HG03457 (cell line): ENCODE measurements at regions not wholly inside any gene's neighbourhood (a gene's known extent, or its start where the extent isn't known, plus 50 kb on each side); places are given as distances from the start of the nearest gene placed in this dataset.
A peak's percentile ranks its signal among the peaks of the same experiment; 100 is the strongest.

Source experiments
- ATAC-seq: cut with Tn5 transposase; IDR thresholded peaks from one replicate; pipeline ENCODE4 v1.9.1; 2021; ENCODE audit warnings: moderate number of reproducible peaks; ENCODE audit not compliant: unreplicated experiment

DNA sequence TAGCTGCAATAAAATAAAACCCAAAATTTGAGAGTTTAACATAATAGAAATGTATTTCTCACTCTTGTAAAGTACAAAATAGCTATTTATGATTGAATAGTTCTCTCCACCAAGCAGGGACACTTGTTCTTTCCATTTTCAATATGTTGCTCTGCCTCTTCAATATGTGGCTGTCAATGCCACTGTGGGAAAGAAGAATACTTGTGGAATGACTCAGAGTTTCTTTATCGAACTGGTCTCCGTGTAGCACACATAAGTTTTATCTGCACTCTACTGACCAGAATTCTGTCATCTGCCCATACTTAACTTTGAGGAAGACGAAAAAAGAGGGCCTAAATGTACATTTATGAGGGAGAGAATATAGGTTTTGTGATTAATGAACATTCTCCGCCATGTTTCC is 256.9 kb downstream of the ATXN7L3B start:
- no peak for ATAC-seq

DNA sequence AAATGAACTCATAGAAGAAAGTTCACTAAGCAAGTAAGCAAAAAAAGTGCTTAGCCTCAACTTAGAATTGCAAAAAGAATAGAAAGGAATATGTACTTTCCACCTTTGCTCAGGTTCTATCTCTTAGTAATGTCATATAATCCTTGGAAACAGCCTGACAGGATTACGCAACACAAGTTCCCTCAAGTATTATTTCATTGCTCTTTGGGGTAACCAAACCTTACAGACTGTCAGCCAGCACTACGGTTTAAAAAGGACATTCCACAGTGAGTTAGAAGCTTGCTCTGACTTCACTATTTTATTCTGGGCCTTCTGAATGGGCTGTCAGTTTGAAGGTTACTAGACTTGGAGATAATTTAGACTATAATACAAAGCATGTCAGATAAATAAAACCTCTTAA is 264.0 kb downstream of the ATXN7L3B start:
- no peak for ATAC-seq

DNA sequence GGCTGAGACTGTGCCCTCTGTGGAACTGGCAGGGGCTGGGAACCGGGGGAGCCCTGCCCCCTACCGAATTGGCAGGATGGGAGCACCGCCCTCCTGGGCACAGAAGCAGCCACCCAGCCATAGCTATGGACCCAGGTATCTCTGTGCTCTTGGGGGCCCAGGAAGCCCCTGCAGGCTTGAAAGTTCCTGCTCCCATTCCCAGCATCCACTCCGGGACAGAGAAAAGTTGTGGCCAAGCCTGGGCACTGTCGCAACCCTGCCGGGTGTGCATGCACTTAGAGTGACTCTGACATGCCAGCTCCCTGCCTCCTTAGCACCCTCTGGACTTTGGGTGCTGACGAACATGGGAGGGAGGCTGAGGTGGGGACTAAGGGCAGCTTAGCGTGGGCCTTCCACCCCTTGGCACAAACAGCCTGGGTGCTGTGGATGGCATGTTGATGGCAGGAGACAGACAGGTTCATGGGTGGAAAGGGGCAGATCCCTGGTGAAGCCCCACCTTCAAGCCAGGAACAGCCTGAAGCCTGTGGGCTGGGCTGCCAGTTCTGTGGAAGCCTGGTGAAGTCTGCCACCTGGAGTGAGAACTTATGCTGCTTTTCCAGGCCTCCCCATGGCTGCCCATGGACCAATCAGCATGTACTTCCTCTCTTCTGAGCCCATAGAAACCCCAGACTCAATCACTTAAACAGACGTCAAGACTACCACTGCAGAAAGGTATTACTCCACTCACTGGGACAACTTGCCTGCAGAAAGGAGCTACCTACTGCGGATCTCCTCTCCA is 279.0 kb downstream of the ATXN7L3B start:
- no peak for ATAC-seq

DNA sequence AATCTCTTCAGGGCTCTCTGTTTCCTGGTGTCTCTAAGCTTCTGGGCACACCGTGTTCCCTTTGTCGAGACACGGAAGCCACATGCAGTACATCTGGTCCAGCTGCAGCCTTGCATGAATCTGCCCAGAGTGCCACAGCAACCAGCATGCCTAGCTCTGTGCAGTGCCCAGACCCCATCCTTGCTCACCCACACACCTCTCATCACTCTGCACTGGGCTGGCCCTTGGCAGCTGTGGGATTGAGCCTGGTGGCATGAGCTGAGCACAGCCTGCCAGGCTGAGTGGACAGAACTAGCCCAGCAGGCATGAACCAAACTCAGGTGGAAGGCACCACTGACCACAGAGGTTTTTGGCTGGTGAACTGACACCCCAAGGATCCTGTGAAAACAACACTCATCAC is 279.9 kb downstream of the ATXN7L3B start:
- ATAC-seq: no peak

DNA sequence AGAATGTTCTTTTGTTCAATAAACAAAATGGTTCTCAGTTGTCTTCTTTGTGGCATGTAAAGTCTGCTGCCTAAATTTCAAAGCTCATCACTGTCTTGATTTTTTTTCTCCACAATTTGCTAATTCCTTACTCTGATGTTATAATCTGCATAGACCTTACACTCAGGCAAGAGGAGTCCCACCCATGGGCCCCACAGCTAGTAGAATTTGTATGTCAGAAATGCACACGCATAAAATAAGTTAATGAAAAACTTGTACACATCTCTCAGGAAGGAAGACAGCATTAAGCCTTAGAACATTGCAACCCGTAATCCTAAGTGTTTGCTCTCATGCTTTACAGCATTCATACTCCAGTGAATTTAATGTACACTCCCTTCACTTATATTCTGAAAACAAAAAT is 280.8 kb downstream of the ATXN7L3B start:
- no peak for ATAC-seq

DNA sequence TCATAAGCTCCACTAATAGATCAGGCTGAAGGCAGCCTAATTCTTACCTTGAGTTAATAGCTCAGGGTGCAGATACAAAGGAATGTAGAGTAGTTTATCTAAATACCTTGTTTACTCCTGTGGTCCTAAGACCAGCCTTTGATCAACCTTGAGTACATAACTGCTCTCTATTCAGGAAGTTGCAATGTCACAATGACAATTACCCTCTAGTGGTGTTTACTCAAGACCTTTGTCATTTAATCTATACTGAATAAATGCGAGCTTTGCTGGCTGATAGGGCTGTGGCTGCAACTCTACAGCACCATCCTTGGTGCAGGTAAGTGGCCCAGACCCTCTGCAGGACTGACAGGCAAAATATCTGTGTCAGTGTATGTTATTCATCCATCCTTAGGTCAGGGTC is 282.7 kb downstream of the ATXN7L3B start:
- ATAC-seq: no peak

DNA sequence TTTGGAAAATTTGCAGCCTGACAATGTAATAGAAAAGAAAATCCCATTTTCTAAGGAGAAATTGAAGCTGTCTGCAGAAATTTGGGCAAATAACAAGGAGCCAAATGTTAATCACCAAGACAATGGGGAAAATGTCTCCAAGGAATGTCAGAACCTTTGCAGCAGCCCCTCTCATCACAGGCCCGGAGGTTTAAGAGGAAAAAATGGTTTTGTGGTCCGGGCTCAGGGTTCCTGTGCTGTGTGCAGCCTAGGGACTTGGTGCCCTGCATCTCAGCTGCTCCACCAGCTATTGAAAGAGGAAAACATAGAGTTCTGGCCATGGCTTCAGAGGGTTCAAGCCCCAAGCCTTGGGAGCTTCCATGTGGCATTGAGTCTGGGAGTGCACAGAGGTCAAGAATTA is 298.9 kb downstream of the ATXN7L3B start:
- ATAC-seq: no peak

DNA sequence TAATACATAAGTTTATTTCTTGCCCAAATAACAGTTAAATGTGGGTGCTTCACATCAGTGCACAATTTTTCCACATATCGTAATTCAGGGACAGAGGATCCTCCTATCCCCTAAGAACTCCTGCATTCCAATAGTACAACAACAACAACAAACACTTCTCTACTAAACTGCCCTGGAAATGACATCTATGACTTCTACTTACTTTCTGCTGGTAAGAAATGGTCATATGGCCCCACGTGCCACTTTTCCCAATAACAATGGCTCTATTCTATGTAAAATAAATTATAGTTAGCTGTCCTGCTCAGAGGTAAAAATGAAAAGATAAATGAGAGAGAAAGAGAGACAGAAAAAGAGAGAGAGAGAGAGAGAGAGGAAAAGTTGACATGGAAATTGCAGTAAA is 308.5 kb downstream of the ATXN7L3B start:
- ATAC-seq: no peak

DNA sequence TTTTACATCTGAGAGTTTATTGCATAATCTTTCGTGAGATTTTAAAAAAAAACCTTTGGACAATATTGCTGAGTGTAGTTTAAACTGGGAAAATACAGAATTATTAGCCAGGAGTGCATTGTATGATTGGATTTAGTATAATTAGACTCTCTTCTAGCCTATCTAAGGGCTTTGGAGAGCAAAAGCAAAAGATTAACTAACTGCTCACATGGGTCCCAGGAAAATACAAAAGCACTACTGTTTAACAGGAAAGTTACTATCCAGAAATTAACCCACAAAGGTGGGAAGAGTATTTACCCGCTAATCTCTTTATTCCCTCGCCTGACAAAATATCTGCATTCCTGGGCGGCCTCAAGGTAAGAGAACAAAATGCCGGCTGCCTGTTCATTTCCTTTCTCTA is 309.5 kb downstream of the ATXN7L3B start:
- ATAC-seq: no peak

DNA sequence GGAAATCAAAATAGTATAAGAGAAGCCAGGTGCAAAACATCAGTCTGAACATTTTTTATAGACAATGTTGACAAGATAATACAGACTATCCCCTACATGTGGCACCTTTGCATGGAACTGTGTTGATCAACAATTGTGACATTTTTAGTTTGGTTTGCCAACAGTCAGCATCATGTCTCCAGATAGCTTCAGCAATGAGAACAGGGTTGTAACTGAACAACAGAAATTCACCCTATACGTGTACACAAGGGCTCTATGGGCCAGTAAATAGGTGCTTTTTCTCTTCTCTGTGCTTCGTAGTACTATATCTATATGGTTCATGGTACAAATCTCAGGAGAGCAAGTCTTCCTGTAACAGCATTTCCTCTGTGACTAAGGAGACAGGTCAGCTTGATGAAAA is 310.4 kb downstream of the ATXN7L3B start:
- no peak for ATAC-seq

DNA sequence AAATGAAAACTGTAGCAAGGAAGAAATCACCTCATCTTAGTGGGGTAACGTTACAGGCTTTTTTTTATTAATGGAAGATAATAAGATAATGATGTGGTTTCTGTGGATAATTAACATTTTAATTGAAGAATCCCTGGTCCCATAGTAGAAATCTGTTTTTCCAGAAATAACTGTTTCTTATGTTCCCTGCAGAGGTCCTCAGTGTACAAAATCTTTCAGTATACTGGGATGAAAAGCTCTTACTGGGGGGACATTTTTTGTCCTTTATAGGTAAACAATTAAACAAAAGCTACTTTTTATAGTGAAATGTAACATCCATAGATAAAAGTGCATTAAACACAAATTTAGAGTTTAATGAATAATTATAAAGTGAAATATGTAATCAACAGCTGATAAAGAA is 312.2 kb downstream of the ATXN7L3B start:
- ATAC-seq: no peak

DNA sequence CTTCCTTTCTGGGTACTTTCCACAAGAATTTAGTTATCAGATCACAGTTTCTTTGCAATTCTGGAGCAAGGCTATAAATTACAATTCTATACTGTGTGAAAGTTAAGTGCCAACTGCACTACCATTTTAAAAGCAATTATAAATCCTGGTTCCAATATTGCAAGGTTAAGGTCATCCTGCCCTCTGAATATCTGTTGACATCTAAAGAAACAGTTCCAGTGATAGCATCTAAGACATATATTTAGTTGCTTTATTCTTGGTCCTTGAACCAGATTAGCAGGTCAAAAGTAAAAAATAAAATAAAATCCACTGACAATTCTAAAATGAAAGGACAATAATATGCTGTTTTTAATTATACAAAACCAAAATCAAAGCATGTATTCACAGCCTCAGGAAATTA is 334.2 kb downstream of the ATXN7L3B start:
- no peak for ATAC-seq

DNA sequence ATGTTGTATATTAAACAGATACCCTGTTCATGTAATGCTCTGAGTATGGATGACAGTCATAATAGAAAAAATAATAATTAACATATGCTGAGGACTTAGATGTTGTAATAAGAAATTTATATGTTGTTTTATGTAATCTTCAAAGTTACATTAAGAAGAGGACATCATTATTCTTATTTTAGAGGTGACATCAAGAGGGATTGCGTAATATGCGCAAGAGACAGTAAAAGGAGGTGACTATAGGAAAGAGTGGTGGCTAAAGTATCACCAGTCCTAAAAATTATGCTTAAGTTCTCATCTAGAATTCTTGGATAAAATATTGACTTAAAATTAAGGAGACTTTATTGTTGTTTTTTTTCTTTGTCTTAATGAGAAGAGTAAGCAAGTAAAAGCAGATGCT is 323.9 kb downstream of the KCNC2 start:
- ATAC-seq: no peak

DNA sequence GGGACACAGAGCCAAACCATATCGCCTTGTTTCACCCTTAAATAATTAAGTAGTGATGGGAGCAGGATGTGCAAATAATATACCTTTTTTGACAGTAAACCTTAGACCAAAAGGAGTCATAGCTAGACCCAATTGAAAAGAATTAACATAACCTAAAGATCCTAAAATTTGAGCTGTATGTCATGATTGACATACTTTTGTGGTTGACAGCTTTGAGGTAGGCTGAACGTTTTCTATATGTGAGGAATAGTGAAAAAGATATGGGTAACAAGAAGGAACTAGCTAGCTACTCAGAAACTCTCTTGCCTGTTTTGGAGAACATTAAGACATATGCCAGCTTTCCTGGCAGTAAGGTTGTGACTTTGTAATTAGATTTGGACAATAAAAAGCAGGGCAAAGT is 320.6 kb downstream of the KCNC2 start:
- ATAC-seq: no peak

DNA sequence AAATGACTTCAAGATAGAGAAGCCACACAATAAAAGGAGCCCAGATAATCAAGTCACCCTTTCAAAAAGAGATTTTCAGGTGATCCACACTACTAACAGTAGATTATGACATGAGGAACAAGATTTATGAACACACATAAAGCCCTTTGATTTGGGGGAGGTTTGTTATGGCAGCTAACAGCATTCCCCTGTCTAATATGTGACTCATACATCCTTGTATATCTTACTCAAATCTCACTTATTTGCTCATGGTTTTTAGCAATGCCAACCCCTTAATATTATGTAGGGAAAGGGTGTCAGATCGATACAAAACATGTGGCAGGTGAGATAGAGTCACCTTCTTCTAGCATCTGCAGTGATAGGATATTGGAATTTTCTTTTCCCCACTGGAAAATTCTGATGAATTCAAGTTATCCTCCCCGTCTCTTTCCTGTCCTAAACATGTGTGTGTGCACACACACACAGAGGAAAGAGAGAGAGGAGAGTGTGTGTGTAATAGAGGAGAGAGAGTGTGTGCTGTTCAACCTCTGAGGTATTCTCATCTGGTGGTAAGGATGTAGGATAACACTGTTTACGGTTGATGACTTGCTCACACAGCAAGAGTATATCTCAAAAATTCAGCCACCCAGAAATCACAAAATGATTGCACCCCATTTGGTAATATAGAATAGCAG is 319.9 kb downstream of the KCNC2 start:
- peak; percentile 56 for ATAC-seq

DNA sequence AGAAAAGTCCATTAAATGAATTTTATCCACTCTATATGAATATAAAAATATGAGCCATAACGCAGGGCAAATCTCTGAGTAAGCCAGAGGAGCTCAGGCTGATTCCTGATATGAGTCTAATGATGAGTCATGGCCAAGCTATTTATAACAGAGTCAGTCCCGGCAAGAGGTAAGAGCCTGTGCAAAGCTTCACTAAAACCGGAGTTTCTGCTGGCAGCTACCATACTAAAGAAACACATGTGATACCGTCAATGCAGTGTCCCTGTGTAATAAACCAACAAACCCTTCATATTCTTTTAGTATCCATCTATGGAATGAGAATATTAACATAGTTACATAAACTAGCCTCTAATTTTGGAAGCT is 319.4 kb downstream of the KCNC2 start:
- peak; percentile 84 for ATAC-seq

DNA sequence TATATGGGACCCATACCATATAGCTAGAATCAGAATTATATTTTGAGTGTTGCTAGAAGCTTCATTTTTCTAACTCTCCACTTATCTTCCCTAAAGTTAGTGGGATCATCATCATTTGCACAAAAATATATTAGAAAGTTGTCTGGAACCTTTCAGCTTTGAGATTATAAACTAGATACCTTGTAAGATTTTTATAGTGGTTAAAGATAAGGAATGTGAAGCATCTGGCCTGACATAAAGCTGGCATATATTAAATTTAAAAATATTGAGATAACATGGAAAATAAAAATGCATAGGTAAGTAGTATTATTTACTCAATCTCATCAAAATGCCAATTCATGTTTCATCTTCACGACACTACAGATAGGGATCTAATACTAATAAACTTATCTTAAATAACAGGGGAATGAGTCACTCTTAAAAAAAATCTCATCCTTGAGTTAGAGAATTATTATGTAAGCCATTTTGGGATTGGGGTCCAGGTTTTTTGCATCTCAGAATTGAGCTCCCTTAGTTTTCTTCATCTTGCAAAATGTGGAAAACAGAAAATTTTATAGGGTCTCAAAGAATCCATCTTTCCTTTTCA is 318.5 kb downstream of the KCNC2 start:
- no peak for ATAC-seq

DNA sequence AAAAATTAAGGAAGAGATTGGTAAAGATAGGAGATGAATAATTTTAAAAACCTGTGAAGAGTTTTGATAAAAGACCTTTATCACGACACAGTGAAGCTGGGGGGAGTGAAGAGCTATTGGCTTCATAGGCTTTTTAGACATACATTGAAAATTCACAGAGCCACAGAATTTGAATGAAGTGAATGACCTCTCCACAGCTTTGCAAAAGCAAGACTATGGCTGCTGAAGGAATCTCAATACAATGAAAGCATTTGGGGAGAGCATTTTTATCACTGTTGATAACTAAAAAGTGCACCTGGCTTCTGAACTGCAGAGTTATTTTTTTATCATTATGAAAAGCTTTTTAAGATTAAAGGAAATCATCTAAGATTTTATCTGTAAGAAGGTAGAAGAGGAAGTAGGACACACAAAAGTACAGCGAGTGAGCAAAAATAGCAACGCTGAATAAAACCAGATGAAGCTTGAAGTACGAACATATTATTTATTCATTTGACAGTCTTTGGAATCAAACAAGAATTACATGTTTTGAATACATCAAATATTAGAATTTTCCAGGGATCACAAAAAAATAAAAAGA is 317.5 kb downstream of the KCNC2 start:
- ATAC-seq: no peak

DNA sequence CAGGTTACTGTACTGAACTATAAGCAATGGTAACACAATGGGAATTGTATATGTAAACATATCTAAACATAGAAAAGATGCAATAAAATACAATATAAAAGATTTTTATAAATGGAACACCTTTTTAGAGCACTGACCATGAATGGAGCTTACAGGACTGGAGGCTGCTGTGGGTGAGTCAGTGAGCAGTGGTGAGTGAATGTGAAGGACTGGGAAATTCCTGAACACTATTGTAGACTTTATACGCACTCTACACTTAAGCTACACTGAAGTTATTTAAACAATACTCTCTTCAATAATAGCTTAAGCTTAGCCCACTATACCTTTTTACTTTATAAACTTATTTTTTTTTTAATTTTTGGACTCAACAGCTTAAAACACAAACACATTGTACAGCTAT is 313.5 kb downstream of the KCNC2 start:
- no peak for ATAC-seq

DNA sequence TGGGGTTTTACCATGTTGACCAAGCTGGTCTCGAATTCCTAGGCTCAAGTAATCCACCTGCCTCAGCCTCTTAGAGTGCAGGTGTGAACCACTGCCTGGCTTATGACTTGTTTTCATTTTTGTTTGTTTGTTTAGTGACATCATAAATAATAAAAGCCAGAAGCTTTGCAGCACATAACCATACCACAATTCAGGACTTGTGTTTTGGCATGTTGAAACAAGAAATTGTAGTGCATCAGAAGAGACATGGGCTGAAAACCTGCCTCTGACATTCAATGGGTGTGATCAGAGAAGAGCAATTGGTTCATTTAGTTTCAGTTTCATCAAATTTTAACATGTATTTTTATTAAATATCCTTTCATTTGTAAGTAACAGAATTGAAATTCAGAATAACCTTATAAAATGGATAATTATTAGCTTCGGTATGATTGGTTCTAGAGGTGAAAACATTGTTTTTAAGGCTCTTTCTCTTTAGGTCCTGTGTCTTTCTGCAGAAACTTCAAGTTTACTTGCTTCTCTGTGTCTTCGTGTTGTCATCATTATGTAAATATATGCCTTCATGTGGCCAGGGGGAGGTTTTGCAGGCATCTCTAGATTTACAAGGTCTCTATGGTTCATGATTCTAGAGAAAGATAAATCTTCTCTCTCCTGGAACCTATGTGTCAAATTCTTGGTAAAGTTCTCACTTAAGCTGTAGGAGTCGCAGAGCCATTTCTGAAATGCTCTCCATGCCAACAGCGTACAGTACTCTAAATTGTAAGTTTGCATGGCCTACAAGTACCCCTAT is 312.0 kb downstream of the KCNC2 start:
- no peak for ATAC-seq
